Lower lobe of right lung (tissue), 2 donors: ENCODE measurements at regions not wholly inside any gene's neighbourhood (a gene's known extent, or its start where the extent isn't known, plus 50 kb on each side); places are given as distances from the start of the nearest gene placed in this dataset.

Experiments
- ATAC-seq, 2 donors: fragments of 200-7000 bp; cut with Tn5 transposase; one replicate each; pipeline ENCODE4 v1.9.1; 2020 to 2022; ENCODE audit warnings: mild to moderate bottlenecking in 2 of 2, moderate library complexity in 2 of 2
- DNase-seq: peaks from one replicate; pipeline ENCODE4 v3.0.0-alpha.2; 2020
- H3K27ac ChIP-seq: fragments of 200-600 bp; one replicate; pipeline ENCODE4 v1.8.0; 2022
- H3K27me3 ChIP-seq: fragments of 200-600 bp; one replicate; pipeline ENCODE4 v1.8.0; 2022; ENCODE audit warnings: low read depth
- H3K36me3 ChIP-seq: fragments of 200-600 bp; one replicate; pipeline ENCODE4 v1.8.0; 2022; ENCODE audit warnings: mild to moderate bottlenecking
- H3K4me1 ChIP-seq: fragments of 200-600 bp; one replicate; pipeline ENCODE4 v1.8.0; 2022
- H3K4me3 ChIP-seq: fragments of 200-600 bp; one replicate; pipeline ENCODE4 v1.8.0; 2022; ENCODE audit warnings: mild to moderate bottlenecking
- H3K9me3 ChIP-seq: fragments of 200-600 bp; one replicate; pipeline ENCODE4 v1.8.0; 2022
- CTCF ChIP-seq: fragments of 200-600 bp; IDR thresholded peaks from one replicate; pipeline ENCODE4 v1.8.0; 2022; ENCODE audit warnings: antibody characterized with exemption, mild to moderate bottlenecking
- intact Hi-C: fragments of 100-400 bp; cut with DNase I; formaldehyde crosslinking; loops from one replicate; pipeline ENCODE4 v1.11.0; 2022
- donor health status: DM: no; HTN: yes; CAD: no; lungs with severe emphysema.

DNA sequence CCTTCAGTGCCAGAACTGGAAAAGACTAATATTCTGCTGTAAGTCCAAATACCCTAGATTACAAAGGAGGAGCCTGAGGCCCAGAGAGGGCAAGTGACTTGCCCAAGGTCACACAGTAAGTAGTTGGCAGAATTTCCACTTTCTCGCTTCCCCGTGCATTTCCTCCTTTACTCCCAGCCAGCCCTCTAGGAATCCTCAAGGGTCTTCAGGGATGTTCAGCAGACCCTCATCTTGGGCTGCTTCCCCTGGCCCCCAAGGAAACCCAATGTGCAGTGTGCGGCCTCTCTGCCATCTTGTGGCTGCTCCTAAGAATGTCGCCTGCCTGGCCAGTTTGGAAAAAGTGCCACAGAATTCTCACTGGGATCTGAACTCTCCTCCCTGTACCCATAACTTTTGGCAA, 217.7 kb upstream of the LRFN2 start:
- DNase-seq (no peak), ATAC-seq (no peak)
- H3K27me3 ChIP-seq = no peaks in the 10 kb centered on the region
- no peak overlapping the region for H3K27ac ChIP-seq
- peak; percentile 13 for TF ChIP-seq CTCF
- H3K36me3 ChIP-seq = no peaks in the 10 kb centered on the region
- no peaks in the 10 kb centered on the region for H3K9me3 ChIP-seq
- intact Hi-C loops = no loop called here
- no peak overlapping the region for H3K4me3 ChIP-seq
- H3K4me1 ChIP-seq = peaks cover 10% of the 10 kb centered on the region

DNA sequence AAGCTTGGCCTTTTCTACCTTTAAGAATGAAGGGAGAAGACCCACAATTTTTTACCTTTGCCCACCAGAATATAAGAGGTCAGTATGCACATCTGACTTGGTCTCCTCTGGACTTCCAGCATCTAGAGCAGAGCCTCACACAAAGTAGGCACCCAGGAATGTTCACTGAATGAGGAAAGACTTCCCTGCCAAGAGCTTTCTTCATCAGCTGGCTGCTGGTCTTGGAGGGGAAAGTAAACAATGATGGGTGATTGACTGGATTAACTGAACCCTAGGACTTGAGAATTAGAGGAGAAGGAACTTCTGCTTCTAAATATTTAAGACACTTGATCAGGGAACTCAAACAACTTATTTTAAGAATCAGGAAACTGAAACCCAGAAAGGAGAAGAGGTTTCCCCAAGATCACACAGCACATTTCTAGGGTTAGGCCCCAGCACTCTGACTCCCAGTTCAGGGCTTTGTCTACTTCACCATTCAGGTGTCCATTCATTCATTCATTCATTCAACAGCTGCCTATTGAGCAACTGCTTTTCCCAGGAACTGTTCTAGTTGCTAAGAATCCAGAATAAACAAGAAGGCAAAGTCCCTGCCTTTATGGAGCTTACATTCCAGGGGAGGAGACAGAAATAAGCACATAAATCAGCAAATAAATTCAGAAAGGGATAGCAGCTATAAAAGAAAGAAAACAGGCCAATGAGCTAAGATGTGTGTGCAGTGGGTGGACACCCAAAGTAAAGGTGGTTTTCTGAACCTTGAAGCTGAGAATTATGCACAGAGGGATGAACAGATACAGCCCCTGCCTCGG, 216.9 kb upstream of the LRFN2 start:
- no peak overlapping the region for H3K27ac ChIP-seq
- ATAC-seq (no peak), DNase-seq (no peak)
- H3K27me3 ChIP-seq = no peaks in the 10 kb centered on the region
- H3K36me3 ChIP-seq = no peaks in the 10 kb centered on the region
- TF ChIP-seq CTCF = no peak
- intact Hi-C loops = no loop called here
- peaks cover 18% of the 10 kb centered on the region for H3K4me1 ChIP-seq
- no peak overlapping the region for H3K4me3 ChIP-seq
- H3K9me3 ChIP-seq = no peaks in the 10 kb centered on the region

GRCh38 chr6:40802481-40802880, 215.3 kb upstream of the LRFN2 start:
- DNase-seq = no peak
- H3K27ac ChIP-seq = no peak overlapping the region
- no peak for ATAC-seq
- intact Hi-C loops = no loop called here
- TF ChIP-seq CTCF = no peak
- no peaks in the 10 kb centered on the region for H3K9me3 ChIP-seq
- H3K27me3 ChIP-seq = no peaks in the 10 kb centered on the region
- no peak overlapping the region for H3K4me3 ChIP-seq
- peaks cover 19% of the 10 kb centered on the region for H3K4me1 ChIP-seq
- no peaks in the 10 kb centered on the region for H3K36me3 ChIP-seq

DNA sequence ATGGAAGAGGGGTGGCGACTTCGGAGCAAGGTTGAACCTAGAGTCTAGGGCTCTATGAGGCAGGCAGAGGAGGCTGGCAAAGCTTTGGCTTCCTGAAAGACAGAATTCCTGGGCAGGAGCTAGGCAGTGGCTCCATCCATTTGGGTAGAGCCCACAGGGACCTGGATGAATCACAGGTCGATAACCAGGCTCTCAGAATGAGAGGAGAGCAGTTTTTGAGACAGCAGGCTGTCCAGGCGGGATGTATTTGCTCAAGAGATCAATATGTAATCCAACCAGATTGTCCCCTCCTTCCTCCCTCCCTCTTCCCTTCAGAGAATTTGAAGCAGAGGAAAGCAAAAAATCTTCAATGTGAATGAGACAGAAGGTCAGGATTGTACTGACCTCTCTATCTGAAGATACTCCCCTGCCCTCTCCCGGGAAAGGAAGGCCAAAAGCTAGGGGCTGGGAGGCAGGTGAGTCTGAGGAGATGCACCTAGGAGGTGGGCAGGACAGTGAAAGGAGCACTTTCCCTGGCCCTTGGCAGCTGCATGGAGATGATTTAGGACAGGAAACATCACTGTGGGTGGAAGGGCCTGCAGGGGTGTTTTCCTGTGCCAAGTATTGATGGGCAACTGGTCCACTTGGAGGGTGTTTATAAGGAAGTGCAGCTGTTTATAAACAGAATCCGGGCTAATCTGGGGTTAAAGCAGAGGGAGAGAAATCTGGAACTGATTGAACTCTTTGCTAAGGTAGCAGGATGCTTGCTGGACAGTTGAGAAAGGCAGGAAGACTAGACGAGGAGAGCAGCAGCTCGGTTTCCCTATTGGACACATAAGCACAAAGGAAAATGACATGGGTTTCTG, 212.4 kb upstream of the LRFN2 start:
- H3K4me1 ChIP-seq = peaks cover 17% of the 10 kb centered on the region
- no peak for TF ChIP-seq CTCF
- H3K27ac ChIP-seq = no peak overlapping the region
- ATAC-seq (no peak), DNase-seq (no peak)
- intact Hi-C loops = no loop called here
- H3K9me3 ChIP-seq = no peaks in the 10 kb centered on the region
- H3K27me3 ChIP-seq = no peaks in the 10 kb centered on the region
- H3K36me3 ChIP-seq = no peaks in the 10 kb centered on the region
- H3K4me3 ChIP-seq = no peak overlapping the region

- Histone ChIP-seq H3K27me3 (no peaks in the 10 kb centered on the region), H3K36me3 (no peaks in the 10 kb centered on the region), H3K4me3 (no peak overlapping the region), H3K9me3 (no peaks in the 10 kb centered on the region), H3K27ac (no peak overlapping the region), H3K4me1 (peaks cover 12% of the 10 kb centered on the region)
- TF ChIP-seq CTCF = no peak
- DNase-seq (no peak), ATAC-seq (no peak)
- intact Hi-C loops = no loop called here
Observed at GRCh38 chr6:40798069-40798770, 211.1 kb upstream of the LRFN2 start.
